Mucosa of descending colon (tissue), 3 donors: ENCODE measurements at regions not wholly inside any gene's neighbourhood (a gene's known extent, or its start where the extent isn't known, plus 50 kb on each side); places are given as distances from the start of the nearest gene placed in this dataset.

Experiments used
- ATAC-seq: fragments of 200-7000 bp; cut with Tn5 transposase; one replicate; pipeline ENCODE4 v1.9.1; 2020; ENCODE audit warnings: mild to moderate bottlenecking, moderate library complexity
- DNase-seq, 3 donors: peaks; one replicate each; pipeline ENCODE4 v3.0.0-alpha.2; 2020
- H3K36me3 ChIP-seq: fragments of 200-600 bp; one replicate; pipeline ENCODE4 v1.8.0; 2021; ENCODE audit warnings: low read depth, mild to moderate bottlenecking
- H3K4me1 ChIP-seq: fragments of 200-600 bp; one replicate; pipeline ENCODE4 v1.8.0; 2021; ENCODE audit warnings: low read depth, mild to moderate bottlenecking
- H3K4me3 ChIP-seq: fragments of 200-600 bp; one replicate; pipeline ENCODE4 v1.8.0; 2021; ENCODE audit warnings: mild to moderate bottlenecking
- H3K9me3 ChIP-seq: fragments of 200-600 bp; one replicate; pipeline ENCODE4 v1.8.0; 2021; ENCODE audit warnings: mild to moderate bottlenecking
- intact Hi-C, 2 donors: fragments of 100-400 bp; cut with DNase I in 1 of 2; cut with micrococcal nuclease in 1 of 2; formaldehyde crosslinking; loops; one replicate each; pipeline versions ENCODE4 v1.11.0 to v1.11.1; 2022; cut with DNase I, micrococcal nuclease
- TF ChIP-seq, protein P1 (sequence below): fragments of 200-600 bp; IDR thresholded peaks from one replicate; pipeline ENCODE4 v1.8.0; 2022; ENCODE audit warnings: antibody characterized with exemption, mild to moderate bottlenecking
- donor health status: DM: no; HTN: no; CAD: no; lungs with moderate emphysema.
- donor health status: DM: no; HTN: no; CAD: no.
- donor health status: DM: no; HTN: yes; CAD: no.

DNA sequence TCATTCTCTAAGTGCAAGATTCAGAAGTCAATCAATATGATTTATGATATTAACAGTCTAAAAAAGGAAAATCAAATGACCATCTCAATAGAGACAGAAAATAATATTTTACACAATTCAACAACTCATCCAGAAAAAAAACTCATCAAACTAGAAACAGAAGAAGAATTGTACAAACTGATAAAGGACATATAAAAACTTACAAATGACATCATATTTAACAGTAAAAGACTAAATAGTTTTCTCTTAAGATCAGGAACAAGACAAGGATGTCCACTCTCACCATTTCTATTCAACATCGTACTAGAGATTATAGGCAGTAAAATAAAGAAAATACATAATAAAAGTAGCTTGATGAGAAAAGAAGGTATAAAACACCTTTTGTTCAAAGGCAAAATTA lies 527.3 kb downstream of the DACH1 start:
- H3K4me1 ChIP-seq: no peaks in the 10 kb centered on the region
- H3K36me3 ChIP-seq: no peaks in the 10 kb centered on the region
- no peaks in the 10 kb centered on the region for H3K9me3 ChIP-seq
- intact Hi-C loops: no loop called here
- ATAC-seq (no peak), DNase-seq (no peak)
- TF ChIP-seq, protein P1, sequence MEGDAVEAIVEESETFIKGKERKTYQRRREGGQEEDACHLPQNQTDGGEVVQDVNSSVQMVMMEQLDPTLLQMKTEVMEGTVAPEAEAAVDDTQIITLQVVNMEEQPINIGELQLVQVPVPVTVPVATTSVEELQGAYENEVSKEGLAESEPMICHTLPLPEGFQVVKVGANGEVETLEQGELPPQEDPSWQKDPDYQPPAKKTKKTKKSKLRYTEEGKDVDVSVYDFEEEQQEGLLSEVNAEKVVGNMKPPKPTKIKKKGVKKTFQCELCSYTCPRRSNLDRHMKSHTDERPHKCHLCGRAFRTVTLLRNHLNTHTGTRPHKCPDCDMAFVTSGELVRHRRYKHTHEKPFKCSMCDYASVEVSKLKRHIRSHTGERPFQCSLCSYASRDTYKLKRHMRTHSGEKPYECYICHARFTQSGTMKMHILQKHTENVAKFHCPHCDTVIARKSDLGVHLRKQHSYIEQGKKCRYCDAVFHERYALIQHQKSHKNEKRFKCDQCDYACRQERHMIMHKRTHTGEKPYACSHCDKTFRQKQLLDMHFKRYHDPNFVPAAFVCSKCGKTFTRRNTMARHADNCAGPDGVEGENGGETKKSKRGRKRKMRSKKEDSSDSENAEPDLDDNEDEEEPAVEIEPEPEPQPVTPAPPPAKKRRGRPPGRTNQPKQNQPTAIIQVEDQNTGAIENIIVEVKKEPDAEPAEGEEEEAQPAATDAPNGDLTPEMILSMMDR: no peak
- no peak overlapping the region for H3K4me3 ChIP-seq

DNA sequence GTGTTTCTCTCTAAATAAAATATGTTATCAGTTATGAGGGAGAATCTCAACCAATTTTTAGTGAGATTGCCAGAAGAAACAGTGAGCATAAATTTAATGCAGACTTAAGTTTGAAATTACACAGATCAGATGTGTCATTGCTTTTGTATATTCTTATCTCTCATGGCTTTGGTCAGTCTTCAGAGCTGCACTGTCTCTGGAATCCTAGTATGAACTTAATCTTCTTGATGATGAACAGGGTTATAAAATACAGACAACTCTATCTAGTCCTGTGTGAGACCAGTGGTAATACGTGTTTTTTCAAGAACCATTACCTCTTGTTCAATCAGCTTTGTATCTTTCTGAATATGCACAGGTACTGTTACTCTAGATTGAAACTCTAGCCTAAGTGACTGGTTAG lies 528.0 kb downstream of the DACH1 start:
- intact Hi-C loops: no loop called here
- no peak for DNase-seq
- Histone ChIP-seq H3K4me3 (no peak overlapping the region), H3K9me3 (no peaks in the 10 kb centered on the region), H3K4me1 (no peaks in the 10 kb centered on the region), H3K36me3 (no peaks in the 10 kb centered on the region)
- TF ChIP-seq, protein P1: no peak
- no peak for ATAC-seq

DNA sequence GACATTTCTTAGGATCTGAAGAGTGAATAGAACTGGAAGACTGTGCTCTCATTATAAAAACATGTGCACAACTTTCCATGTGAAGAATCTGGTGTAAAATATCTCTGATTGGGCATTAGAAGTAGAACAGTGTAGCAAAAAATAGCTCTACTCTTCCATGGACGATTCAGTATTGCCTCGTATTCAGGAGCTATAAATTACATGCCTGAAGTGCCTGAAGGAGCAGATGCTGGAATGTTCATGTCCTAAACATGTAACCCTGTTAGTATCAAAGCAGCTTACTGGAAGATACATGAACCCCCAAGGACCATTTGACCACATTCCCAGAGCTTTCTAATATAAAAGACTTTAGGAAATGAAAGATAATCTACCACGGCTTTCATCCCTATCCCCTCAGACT lies 528.9 kb downstream of the DACH1 start:
- Histone ChIP-seq H3K36me3 (no peaks in the 10 kb centered on the region), H3K9me3 (no peaks in the 10 kb centered on the region), H3K4me3 (no peak overlapping the region), H3K4me1 (no peaks in the 10 kb centered on the region)
- ATAC-seq: no peak
- DNase-seq: no peak
- TF ChIP-seq, protein P1: no peak
- intact Hi-C loops: no loop called here

DNA sequence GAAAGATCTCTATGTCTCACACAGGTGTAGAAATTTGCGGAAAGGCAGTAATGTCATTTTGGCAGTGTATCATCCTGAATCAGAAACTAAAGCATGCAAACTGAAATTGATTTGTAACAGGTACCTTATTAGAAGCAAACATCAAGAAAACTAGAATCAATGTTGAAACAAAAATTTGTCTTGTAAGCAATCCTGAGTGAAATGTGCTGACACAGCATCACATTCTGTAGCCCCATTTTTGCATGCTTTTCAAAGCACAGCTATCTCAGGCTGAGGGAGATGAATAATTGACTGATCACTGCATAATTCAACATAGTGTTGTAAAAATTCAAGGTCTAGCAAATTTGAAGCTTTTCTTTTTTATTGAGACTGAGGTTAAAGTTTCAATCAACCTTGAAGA lies 539.7 kb downstream of the DACH1 start:
- intact Hi-C loops: no loop called here

DNA sequence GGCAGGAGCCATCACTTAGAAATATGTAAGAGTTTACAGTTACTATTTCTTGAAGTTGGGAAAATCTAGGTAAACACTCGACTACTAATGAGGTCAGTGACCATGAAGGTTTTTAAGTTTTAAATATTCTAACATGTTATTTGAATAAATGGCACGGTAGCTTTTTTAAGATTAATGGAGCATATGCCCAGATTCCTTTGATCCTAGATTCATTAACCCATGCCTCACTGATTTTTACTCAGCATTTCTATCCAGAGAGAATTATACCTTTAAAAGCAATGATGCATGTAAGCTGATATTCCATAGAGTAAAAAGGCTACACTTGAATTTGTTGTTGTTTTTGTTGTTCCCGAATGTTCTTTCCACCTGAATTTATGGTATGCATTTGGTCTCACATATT lies 541.4 kb downstream of the DACH1 start:
- Histone ChIP-seq H3K4me1 (no peaks in the 10 kb centered on the region), H3K9me3 (no peaks in the 10 kb centered on the region), H3K36me3 (no peaks in the 10 kb centered on the region), H3K4me3 (no peak overlapping the region)
- intact Hi-C loops: no loop called here
- ATAC-seq: no peak
- TF ChIP-seq, protein P1: no peak
- no peak for DNase-seq

More for the DNA sequence above, 539.7 kb downstream of the DACH1 start:
- TF ChIP-seq, protein P1: no peak
- DNase-seq (no peak), ATAC-seq (no peak)
- no peaks in the 10 kb centered on the region for H3K36me3 ChIP-seq
- no peaks in the 10 kb centered on the region for H3K9me3 ChIP-seq
- H3K4me1 ChIP-seq: no peaks in the 10 kb centered on the region
- H3K4me3 ChIP-seq: no peak overlapping the region

DNA sequence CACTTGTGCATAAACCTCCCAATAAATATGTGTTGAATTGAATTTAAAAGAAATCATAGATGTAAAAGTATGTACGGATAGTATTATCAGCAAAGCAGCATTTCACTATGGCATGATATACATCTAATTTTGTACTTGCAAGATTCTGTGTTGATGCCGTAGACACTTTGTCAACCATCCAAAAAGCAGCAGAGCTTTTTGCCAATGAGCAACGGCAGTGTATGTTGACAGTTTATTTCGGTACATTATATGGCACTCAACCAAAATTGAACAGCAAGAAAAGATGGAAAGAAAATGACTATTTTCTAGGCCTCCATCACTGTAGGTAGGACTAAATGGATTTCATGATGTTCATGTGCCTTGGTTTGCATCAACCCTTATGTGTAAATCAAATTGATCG lies 543.7 kb downstream of the DACH1 start:
- Histone ChIP-seq H3K4me3 (no peak overlapping the region), H3K4me1 (no peaks in the 10 kb centered on the region), H3K36me3 (no peaks in the 10 kb centered on the region), H3K9me3 (no peaks in the 10 kb centered on the region)
- TF ChIP-seq, protein P1: no peak
- intact Hi-C loops: no loop called here
- no peak for ATAC-seq
- DNase-seq: no peak
